Omental fat pad (tissue), 3 donors: ENCODE measurements at regions not wholly inside any gene's neighbourhood (a gene's known extent, or its start where the extent isn't known, plus 50 kb on each side); places are given as distances from the start of the nearest gene placed in this dataset.

Source experiments
- ATAC-seq: fragments of 150-250 bp; one replicate; pipeline ENCODE4 v1.9.1; 2016; ENCODE audit warnings: mild to moderate bottlenecking, moderate library complexity; ENCODE audit not compliant: low FRiP score
- DNase-seq: peaks from one replicate; pipeline ENCODE4 v3.0.0-alpha.2; 2019; ENCODE audit warnings: low spot score
- CTCF ChIP-seq, 3 donors: fragments of 450-650 bp; IDR thresholded peaks; one replicate each; pipeline ENCODE4 v1.5.1; 2016 to 2017; ENCODE audit warnings: antibody characterized with exemption in 3 of 3, mild to moderate bottlenecking in 3 of 3, moderate library complexity in 2 of 3

GRCh38 chr12:89760783-89761182 is 52.1 kb upstream of the ATP2B1 start:
- DNase-seq (no peak), ATAC-seq (no peak)
- no peak for TF ChIP-seq CTCF (IDR thresholded peaks at IDR 0.05)
